HepG2 (cell line): ENCODE measurements at regions not wholly inside any gene's neighbourhood (a gene's known extent, or its start where the extent isn't known, plus 50 kb on each side); places are given as distances from the start of the nearest gene placed in this dataset.

Experiments used
- ATAC-seq: fragments of 200-7000 bp; cut with Tn5 transposase; 3 replicates; pipeline ENCODE4 v1.9.1; 2020; ENCODE audit warnings: mild to moderate bottlenecking, moderate library complexity
- BruUV-seq: library from RNA; stranded (reverse); fragments of 400-500 nt; replicated peaks from 2 replicates; lab custom pipeline; 2021; lab: Mats Ljungman, UMichigan
- CTCF ChIA-PET: fragments of 300-600 bp; formaldehyde crosslinking; extraction: SDS; loops from one replicate; lab custom pipeline; 2021; ENCODE audit warnings: low total read pairs, inconsistent platforms, low intra/inter-chr PET ratio; lab: Yijun Ruan, JAX
- POLR2A ChIA-PET: fragments of 350-600 bp; sonication (Branson Sonifier 250); formaldehyde crosslinking; loops from one replicate; lab custom pipeline; 2020; ENCODE audit warnings: antibody characterized with exemption, inconsistent platforms; lab: Yijun Ruan, JAX
- DNase-seq: peaks from one replicate; pipeline ENCODE4 v3.0.0-alpha.2; 2015; ENCODE audit warnings: low spot score
- FAIRE-seq: peaks from 3 replicates; lab custom pipeline; 2011; peaks lifted over from hg19 to GRCh38; lab: Jason Lieb, UNC
- H2AFZ ChIP-seq: one replicate; pipeline ENCODE4 v1.6.1; 2011; ENCODE audit warnings: low read length, inconsistent platforms
- H3K27ac ChIP-seq: fragments of 300-600 bp; 3 replicates; pipeline ENCODE4 v1.8.0; 2011; ENCODE audit warnings: mixed run types, mild to moderate bottlenecking, mixed read lengths, low read length, inconsistent platforms; ENCODE audit not compliant: insufficient read depth; ENCODE audit errors: extremely low read length
- H3K27me3 ChIP-seq, 2 experiments: fragments of 200-600 bp in 1 of 2; 2 replicates in 1 of 2; 3 replicates in 1 of 2; pipeline versions ENCODE4 v1.6.0 to v1.8.0; 2011; ENCODE audit warnings: low read length in 2 of 2, mild to moderate bottlenecking in 2 of 2, moderate library complexity in 2 of 2, inconsistent platforms in 1 of 2; ENCODE audit not compliant: insufficient read depth in 2 of 2, control insufficient read depth in 1 of 2
- H3K36me3 ChIP-seq, 2 experiments: fragments of 200-600 bp in 1 of 2; replicated peaks in 1 of 2; 2 replicates in 1 of 2; 3 replicates in 1 of 2; pipeline versions ENCODE4 v1.5.1 to v1.8.0; 2011; ENCODE audit warnings: low read length in 2 of 2, inconsistent platforms in 1 of 2; ENCODE audit not compliant: insufficient read depth in 2 of 2, control insufficient read depth in 1 of 2
- H3K4me1 ChIP-seq: 2 replicates; pipeline ENCODE4 v1.5.1; 2012; ENCODE audit warnings: low read length, inconsistent platforms; ENCODE audit not compliant: insufficient read depth
- H3K4me2 ChIP-seq: 2 replicates; pipeline ENCODE4 v1.6.0; 2011; ENCODE audit warnings: low read depth, low read length, inconsistent platforms
- H3K4me3 ChIP-seq, 3 experiments: fragments of 200-600 bp in 1 of 3; sonication (generic), shearing (Covaris generic) in 1 of 3; replicated peaks in 1 of 3; 2 replicates each; pipeline ENCODE4 v1.5.1; 2011 to 2016; ENCODE audit warnings: low read length in 3 of 3, inconsistent platforms in 2 of 3, low read depth in 2 of 3, mild to moderate bottlenecking in 2 of 3, control low read depth in 1 of 3, mixed read lengths in 1 of 3; ENCODE audit not compliant: insufficient read depth in 1 of 3
- H3K79me2 ChIP-seq: one replicate; pipeline ENCODE4 v1.6.1; 2011; ENCODE audit warnings: low read length, inconsistent platforms; ENCODE audit not compliant: insufficient read depth
- H3K9ac ChIP-seq: 2 replicates; pipeline ENCODE4 v1.6.0; 2011; ENCODE audit warnings: mild to moderate bottlenecking, low read depth, low read length, inconsistent platforms; ENCODE audit not compliant: insufficient read depth
- H3K9me3 ChIP-seq: 2 replicates; pipeline ENCODE4 v1.5.1; 2012; ENCODE audit warnings: mild to moderate bottlenecking, low read length
- H4K20me1 ChIP-seq: 2 replicates; pipeline ENCODE4 v1.6.0; 2011; ENCODE audit warnings: inconsistent platforms, mild to moderate bottlenecking, low read length, moderate library complexity; ENCODE audit not compliant: insufficient read depth
- AKAP8 ChIP-seq: sonication (generic); formaldehyde crosslinking; IDR thresholded peaks from 2 replicates; pipeline ENCODE4 v1.5.1; 2020; ENCODE audit warnings: mild to moderate bottlenecking, missing genetic modification reagents
- CSRNP1 ChIP-seq: sonication (generic); formaldehyde crosslinking; IDR thresholded peaks from 2 replicates; pipeline ENCODE4 v1.8.1; 2023; ENCODE audit warnings: mild to moderate bottlenecking, missing genetic modification reagents
- DBP ChIP-seq: sonication (generic); formaldehyde crosslinking; IDR thresholded peaks from 2 replicates; pipeline ENCODE4 v1.4.0; 2020; ENCODE audit warnings: missing genetic modification reagents; ENCODE audit errors: not compliant biosample characterization
- FOXC1 ChIP-seq: sonication (generic); formaldehyde crosslinking; IDR thresholded peaks from 2 replicates; pipeline ENCODE4 v1.8.0; 2022; ENCODE audit warnings: mild to moderate bottlenecking, missing genetic modification reagents, borderline replicate concordance
- HMGA1 ChIP-seq: sonication (generic); formaldehyde crosslinking; conservative IDR thresholded peaks from 2 replicates; pipeline ENCODE4 v1.4.0; 2020; ENCODE audit warnings: missing genetic modification reagents
- HNF4G ChIP-seq, 2 experiments: sonication (generic) in 1 of 2; formaldehyde crosslinking in 1 of 2; IDR thresholded peaks; 2 replicates each; pipeline versions ENCODE4 v1.4.0 to v1.6.1; 2011 to 2020; ENCODE audit warnings: borderline replicate concordance in 2 of 2, low read depth in 2 of 2, mild to moderate bottlenecking in 2 of 2, low read length in 1 of 2, missing genetic modification reagents in 1 of 2, moderate library complexity in 1 of 2
- IRX3 ChIP-seq: sonication (generic); formaldehyde crosslinking; IDR thresholded peaks from 2 replicates; pipeline ENCODE4 v1.8.1; 2023; ENCODE audit warnings: mild to moderate bottlenecking, low read depth, missing genetic modification reagents, borderline replicate concordance
- NCOA5 ChIP-seq: sonication (generic); formaldehyde crosslinking; IDR thresholded peaks from 2 replicates; pipeline ENCODE4 v1.4.0; 2020; ENCODE audit warnings: missing genetic modification reagents
- SP2 ChIP-seq: sonication (generic); formaldehyde crosslinking; IDR thresholded peaks from 2 replicates; pipeline ENCODE4 v1.5.1; 2020; ENCODE audit warnings: mild to moderate bottlenecking, missing genetic modification reagents
- TEF ChIP-seq: sonication (generic); formaldehyde crosslinking; IDR thresholded peaks from 2 replicates; pipeline ENCODE4 v1.5.0; 2020; ENCODE audit warnings: missing genetic modification reagents
- TFDP2 ChIP-seq: sonication (generic); formaldehyde crosslinking; IDR thresholded peaks from 2 replicates; pipeline ENCODE4 v1.4.0; 2020; ENCODE audit warnings: missing genetic modification reagents
- ZNF557 ChIP-seq: sonication (generic); formaldehyde crosslinking; IDR thresholded peaks from 2 replicates; pipeline ENCODE4 v1.4.0; 2020; ENCODE audit warnings: missing genetic modification reagents
- ZNF674 ChIP-seq: sonication (generic); formaldehyde crosslinking; IDR thresholded peaks from 2 replicates; pipeline ENCODE4 v1.5.0; 2020; ENCODE audit warnings: low read depth, mild to moderate bottlenecking, missing genetic modification reagents
- ZNF790 ChIP-seq: sonication (generic); formaldehyde crosslinking; IDR thresholded peaks from 2 replicates; pipeline ENCODE4 v1.8.0; 2022; ENCODE audit warnings: missing genetic modification reagents, mild to moderate bottlenecking, borderline replicate concordance
- ZXDC ChIP-seq: sonication (generic); formaldehyde crosslinking; IDR thresholded peaks from 2 replicates; pipeline ENCODE4 v1.5.0; 2020; ENCODE audit warnings: mild to moderate bottlenecking, missing genetic modification reagents
- WGBS: methylation state at CpG from one replicate; pipeline ENCODE4 v1.1.6; 2017; ENCODE audit warnings: low lambda C conversion rate; 5-methylcytosine and 5-hydroxymethylcytosine counted together
- in situ Hi-C: cut with HindIII; loops from 2 replicates; pipeline ENCODE4 v1.10.0; 2017; ENCODE audit warnings: low pct_unique_long_range_greater_than_20kb; ENCODE audit not compliant: extremely low pct_ligation_motif_present
- intact Hi-C: fragments of 100-400 bp; cut with micrococcal nuclease; formaldehyde crosslinking; loops from one replicate; pipeline ENCODE4 v1.10.0; 2022; ENCODE audit not compliant: unreplicated experiment

GRCh38 chr3:145671121-145671520 is 489.9 kb downstream of the PLOD2 start (continued):
- TF ChIP-seq ZXDC (CRISPR knock-in tag) (no peak), IRX3 (CRISPR knock-in tag) (no peak), ZNF790 (CRISPR knock-in tag) (no peak), HNF4G (IDR thresholded peaks at IDR 0.05; ENCODE audit: borderline replicate concordance, low read depth, low read length) (no peak), HNF4G (CRISPR knock-in tag; IDR thresholded peaks at IDR 0.05; ENCODE audit: borderline replicate concordance, low read depth) (no peak), ZNF557 (CRISPR knock-in tag) (no peak), NCOA5 (CRISPR knock-in tag) (no peak), DBP (CRISPR knock-in tag) (no peak), SP2 (CRISPR knock-in tag) (no peak), ZNF674 (CRISPR knock-in tag) (no peak)

GRCh38 chr3:145673838-145674237 is 487.1 kb downstream of the PLOD2 start:
- ATAC-seq (no peak), DNase-seq (no peak), FAIRE-seq (no peak)
- Histone ChIP-seq H3K79me2 (no peaks in the 10 kb centered on the region), H3K4me2 (no peak overlapping the region), H4K20me1 (no peaks in the 10 kb centered on the region), H3K4me3 (no peak overlapping the region), H3K9ac (no peak overlapping the region), H3K27me3 (no peaks in the 10 kb centered on the region; a peak in 1 of 5 replicates), H3K4me1 (no peaks in the 10 kb centered on the region), H3K9me3 (no peaks in the 10 kb centered on the region), H3K27ac (no peak overlapping the region), H2AFZ (no peak overlapping the region), H3K36me3 (no peaks in the 10 kb centered on the region)
- BruUV-seq: no TSS peak
- in situ Hi-C loops: no loop called here
- WGBS: 0% methylated on average over 2 of the region's 2 CpGs
- CTCF ChIA-PET: no interaction called here
- POLR2A ChIA-PET: no interaction called here
- intact Hi-C loops: no loop called here
- TF ChIP-seq TEF (CRISPR knock-in tag): no peak
- no peak for TF ChIP-seq AKAP8
- TF ChIP-seq CSRNP1: no peak
- TF ChIP-seq FOXC1 (CRISPR knock-in tag): no peak
- no peak for TF ChIP-seq TFDP2 (CRISPR knock-in tag)
- no peak for TF ChIP-seq HMGA1 (CRISPR knock-in tag)
